ENCODE measurements at regions not wholly inside any gene's neighbourhood (a gene's known extent, or its start where the extent isn't known, plus 50 kb on each side); places are given as distances from the start of the nearest gene placed in this dataset.

GRCh38 chr11:91625495-91625894 lies 599.1 kb upstream of the FAT3 start:
- TF ChIP-seq POLR2A (IDR thresholded peaks at IDR 0.05) (no peak), CTCF (IDR thresholded peaks at IDR 0.05) (no peak), EP300 (IDR thresholded peaks at IDR 0.05) (no peak)

Data from ovary (tissue), 3 donors.